ACHN (cell line): ENCODE measurements at regions not wholly inside any gene's neighbourhood (a gene's known extent, or its start where the extent isn't known, plus 50 kb on each side); places are given as distances from the start of the nearest gene placed in this dataset.
A peak's percentile ranks its signal among the peaks of the same experiment; 100 is the strongest.
"Not testable (repeated sequence)": the region's sequence is repeated elsewhere in the genome, so short reads cannot be mapped to it uniquely, and the experiment has no call there.

Source experiments
- DNase-seq: peaks from one replicate; pipeline ENCODE4 v3.0.0-alpha.2; 2015
- in situ Hi-C: cut with HindIII; loops from 2 replicates; pipeline ENCODE4 v1.10.0; 2017; ENCODE audit warnings: low sequenced_read_pairs, low pct_ligation_motif_present, low pct_unique_long_range_greater_than_20kb

GRCh38 chr17:53543472-53543871, 279.3 kb upstream of the KIF2B start:
- in situ Hi-C loops: no loop called here
- DNase-seq: no peak

GRCh38 chr17:53538129-53538617, 284.6 kb upstream of the KIF2B start:
- DNase-seq: no peak
- in situ Hi-C loops: no loop called here

- in situ Hi-C loops: no loop called here
- no peak for DNase-seq
Measured at GRCh38 chr17:53527473-53527872, 295.3 kb upstream of the KIF2B start.

- in situ Hi-C loops: no loop called here
Measured at GRCh38 chr17:53525590-53525989, 297.1 kb upstream of the KIF2B start.

GRCh38 chr17:53516636-53517035, 306.1 kb upstream of the KIF2B start:
- DNase-seq: peak; percentile 18
- in situ Hi-C loops: no loop called here

More at GRCh38 chr17:53525590-53525989, 297.1 kb upstream of the KIF2B start:
- no peak for DNase-seq

- no peak for DNase-seq
- in situ Hi-C loops: no loop called here
Measured at GRCh38 chr17:53499277-53499676, 323.4 kb upstream of the KIF2B start.

GRCh38 chr17:53496356-53496755, 326.4 kb upstream of the KIF2B start:
- DNase-seq: no peak
- in situ Hi-C loops: no loop called here

GRCh38 chr17:53492532-53492931, 330.2 kb upstream of the KIF2B start:
- in situ Hi-C loops: no loop called here

GRCh38 chr17:53490447-53490968, 332.2 kb upstream of the KIF2B start:
- no peak for DNase-seq
- in situ Hi-C loops: no loop called here

More at GRCh38 chr17:53492532-53492931, 330.2 kb upstream of the KIF2B start:
- no peak for DNase-seq

- in situ Hi-C loops: no loop called here
- no peak for DNase-seq
Measured at GRCh38 chr17:53483704-53484103, 339.0 kb upstream of the KIF2B start.

GRCh38 chr17:53475002-53475401, 347.7 kb upstream of the KIF2B start:
- in situ Hi-C loops: no loop called here
- no peak for DNase-seq

GRCh38 chr17:53472586-53472985, 350.1 kb upstream of the KIF2B start:
- peak; percentile 73 for DNase-seq
- in situ Hi-C loops: no loop called here

GRCh38 chr17:53471514-53471913, 351.2 kb upstream of the KIF2B start:
- no peak for DNase-seq
- in situ Hi-C loops: no loop called here

GRCh38 chr17:53470626-53471025, 352.1 kb upstream of the KIF2B start:
- peak; percentile 19 for DNase-seq
- in situ Hi-C loops: no loop called here

GRCh38 chr17:53466733-53467132, 356.0 kb upstream of the KIF2B start:
- in situ Hi-C loops: no loop called here

GRCh38 chr17:53464396-53464795, 358.3 kb upstream of the KIF2B start:
- in situ Hi-C loops, DNase-seq: not testable (repeated sequence)

More at GRCh38 chr17:53466733-53467132, 356.0 kb upstream of the KIF2B start:
- DNase-seq: no peak

GRCh38 chr17:53463363-53463762, 359.4 kb upstream of the KIF2B start:
- no peak for DNase-seq
- in situ Hi-C loops: no loop called here

GRCh38 chr17:53462393-53462811, 360.3 kb upstream of the KIF2B start:
- in situ Hi-C loops: no loop called here
- peak; percentile 39 for DNase-seq

- in situ Hi-C loops, DNase-seq: not testable (repeated sequence)
Measured at GRCh38 chr17:53455943-53456342, 366.8 kb upstream of the KIF2B start.

GRCh38 chr17:53454337-53454736, 368.4 kb upstream of the KIF2B start:
- in situ Hi-C loops: no loop called here

GRCh38 chr17:53449324-53449723, 373.4 kb upstream of the KIF2B start:
- DNase-seq: no peak
- in situ Hi-C loops: no loop called here

More at GRCh38 chr17:53454337-53454736, 368.4 kb upstream of the KIF2B start:
- no peak for DNase-seq
